CD4-positive, alpha-beta T cell treated with Interleukin-4 for 1 hour (primary cell): ENCODE measurements at regions not wholly inside any gene's neighbourhood (a gene's known extent, or its start where the extent isn't known, plus 50 kb on each side); places are given as distances from the start of the nearest gene placed in this dataset.

Source experiments
- DNase-seq, 2 donors: peaks; one replicate each; pipeline ENCODE4 v3.0.0-alpha.2; 2020 to 2022

GRCh38 chr15:77786181-77786890 lies 153.6 kb upstream of the LINGO1 start:
- DNase-seq, result no peak

GRCh38 chr15:77784361-77785292 lies 151.9 kb upstream of the LINGO1 start:
- no peak for DNase-seq

GRCh38 chr15:77783636-77784035 lies 150.9 kb upstream of the LINGO1 start:
- no peak for DNase-seq

- no peak for DNase-seq
Observed at GRCh38 chr15:77782691-77783090, 150.0 kb upstream of the LINGO1 start.

- DNase-seq, result no peak
Observed at GRCh38 chr15:77781946-77782240, 149.2 kb upstream of the LINGO1 start.

- no peak for DNase-seq
Observed at GRCh38 chr15:77781151-77781945, 148.6 kb upstream of the LINGO1 start.

- DNase-seq, result no peak
Observed at GRCh38 chr15:77778802-77779201, 146.1 kb upstream of the LINGO1 start.

GRCh38 chr15:77775837-77776236 lies 143.1 kb upstream of the LINGO1 start:
- DNase-seq, result no peak

- no peak for DNase-seq
Observed at GRCh38 chr15:77775373-77775772, 142.7 kb upstream of the LINGO1 start.

- DNase-seq, result no peak
Observed at GRCh38 chr15:77774350-77774749, 141.6 kb upstream of the LINGO1 start.

- no peak for DNase-seq
Observed at GRCh38 chr15:77773903-77774302, 141.2 kb upstream of the LINGO1 start.

GRCh38 chr15:77772641-77773402 lies 140.1 kb upstream of the LINGO1 start:
- DNase-seq, result no peak

- no peak for DNase-seq
Observed at GRCh38 chr15:77771616-77772015, 138.9 kb upstream of the LINGO1 start.

- DNase-seq, result no peak
Observed at GRCh38 chr15:77769700-77770099, 137.0 kb upstream of the LINGO1 start.

GRCh38 chr15:77768521-77769078 lies 135.9 kb upstream of the LINGO1 start:
- no peak for DNase-seq

- DNase-seq, result no peak
Observed at GRCh38 chr15:77768107-77768506, 135.4 kb upstream of the LINGO1 start.

- DNase-seq, result no peak
Observed at GRCh38 chr15:77764095-77764494, 131.4 kb upstream of the LINGO1 start.

GRCh38 chr15:77762747-77763355 lies 130.1 kb upstream of the LINGO1 start:
- DNase-seq, result no peak

- no peak for DNase-seq
Observed at GRCh38 chr15:77759896-77760592, 127.3 kb upstream of the LINGO1 start.

- no peak for DNase-seq
Observed at GRCh38 chr15:77753939-77754338, 121.2 kb upstream of the LINGO1 start.

- no peak for DNase-seq
Observed at GRCh38 chr15:77753281-77753873, 120.7 kb upstream of the LINGO1 start.
